Muscle layer of duodenum (tissue), 2 donors: ENCODE measurements at regions not wholly inside any gene's neighbourhood (a gene's known extent, or its start where the extent isn't known, plus 50 kb on each side); places are given as distances from the start of the nearest gene placed in this dataset.
"Not testable (repeated sequence)": the region's sequence is repeated elsewhere in the genome, so short reads cannot be mapped to it uniquely, and the experiment has no call there.

Experiments used
- H3K27ac ChIP-seq: one replicate; pipeline ENCODE4 v1.7.0; 2013; ENCODE audit warnings: mild to moderate bottlenecking, low read length
- H3K27me3 ChIP-seq: one replicate; pipeline ENCODE4 v1.7.0; 2013; ENCODE audit warnings: low read depth, mild to moderate bottlenecking, control low read depth, low read length
- H3K36me3 ChIP-seq, 2 donors: one replicate each; pipeline ENCODE4 v1.7.0; 2013; ENCODE audit warnings: low read length in 2 of 2, control low read depth in 1 of 2, mild to moderate bottlenecking in 1 of 2; ENCODE audit not compliant: insufficient read depth in 2 of 2, control insufficient read depth in 1 of 2
- H3K4me1 ChIP-seq, 2 donors: one replicate each; pipeline ENCODE4 v1.7.0; 2013; ENCODE audit warnings: low read length in 2 of 2, mild to moderate bottlenecking in 2 of 2, control low read depth in 1 of 2, moderate library complexity in 1 of 2; ENCODE audit not compliant: insufficient read depth in 2 of 2, control insufficient read depth in 1 of 2
- H3K4me3 ChIP-seq, 2 donors: one replicate each; pipeline ENCODE4 v1.7.0; 2013; ENCODE audit warnings: low read length in 2 of 2, low read depth in 1 of 2, mild to moderate bottlenecking in 1 of 2
- H3K9me3 ChIP-seq, 2 donors: one replicate each; pipeline ENCODE4 v1.7.0; 2013; ENCODE audit warnings: low read length in 2 of 2, control low read depth in 1 of 2, mild to moderate bottlenecking in 1 of 2; ENCODE audit not compliant: control insufficient read depth in 1 of 2
- donor health status: healthy.

- H3K27ac ChIP-seq = no peak overlapping the region
- H3K27me3 ChIP-seq = no peaks in the 10 kb centered on the region
- H3K4me3 ChIP-seq = no peak overlapping the region
- no peaks in the 10 kb centered on the region for H3K9me3 ChIP-seq
- no peaks in the 10 kb centered on the region for H3K4me1 ChIP-seq
- H3K36me3 ChIP-seq = no peaks in the 10 kb centered on the region
These were observed 253.6 kb downstream of the HAPSTR1 start for GRCh38 chr16:9345046-9345445.

GRCh38 chr16:9345880-9346279 is 254.4 kb downstream of the HAPSTR1 start:
- Histone ChIP-seq H3K4me3 (no peak overlapping the region), H3K4me1 (no peaks in the 10 kb centered on the region), H3K27ac (no peak overlapping the region), H3K36me3 (no peaks in the 10 kb centered on the region), H3K9me3 (no peaks in the 10 kb centered on the region), H3K27me3 (no peaks in the 10 kb centered on the region)

GRCh38 chr16:9348912-9349311 is 257.5 kb downstream of the HAPSTR1 start:
- Histone ChIP-seq H3K4me1 (no peaks in the 10 kb centered on the region), H3K9me3 (no peaks in the 10 kb centered on the region), H3K27me3 (no peaks in the 10 kb centered on the region), H3K4me3 (no peak overlapping the region), H3K27ac (no peak overlapping the region), H3K36me3 (no peaks in the 10 kb centered on the region)

- H3K9me3 ChIP-seq, H3K27me3 ChIP-seq, H3K4me1 ChIP-seq, H3K27ac ChIP-seq, H3K36me3 ChIP-seq, H3K4me3 ChIP-seq: not testable (repeated sequence)
These were observed 258.0 kb downstream of the HAPSTR1 start for GRCh38 chr16:9349373-9349960.

GRCh38 chr16:9350119-9350799 is 258.8 kb downstream of the HAPSTR1 start:
- H3K27me3 ChIP-seq, H3K36me3 ChIP-seq, H3K4me3 ChIP-seq, H3K4me1 ChIP-seq, H3K27ac ChIP-seq, H3K9me3 ChIP-seq: not testable (repeated sequence)

GRCh38 chr16:9351440-9351839 is 260.0 kb downstream of the HAPSTR1 start:
- no peak overlapping the region for H3K27ac ChIP-seq
- H3K4me1 ChIP-seq = no peaks in the 10 kb centered on the region
- no peaks in the 10 kb centered on the region for H3K9me3 ChIP-seq
- no peaks in the 10 kb centered on the region for H3K36me3 ChIP-seq
- H3K27me3 ChIP-seq = no peaks in the 10 kb centered on the region
- H3K4me3 ChIP-seq = no peak overlapping the region

GRCh38 chr16:9351841-9352434 is 260.5 kb downstream of the HAPSTR1 start:
- H3K27me3 ChIP-seq = no peaks in the 10 kb centered on the region
- no peak overlapping the region for H3K27ac ChIP-seq
- H3K36me3 ChIP-seq = no peaks in the 10 kb centered on the region
- no peak overlapping the region for H3K4me3 ChIP-seq
- H3K4me1 ChIP-seq = no peaks in the 10 kb centered on the region
- H3K9me3 ChIP-seq = no peaks in the 10 kb centered on the region

- H3K4me1 ChIP-seq = no peaks in the 10 kb centered on the region
- H3K27ac ChIP-seq = no peak overlapping the region
- no peaks in the 10 kb centered on the region for H3K36me3 ChIP-seq
- H3K9me3 ChIP-seq = peaks cover 0 to 2% of the 10 kb centered on the region in 2 donors
- no peak overlapping the region for H3K4me3 ChIP-seq
- H3K27me3 ChIP-seq = no peaks in the 10 kb centered on the region
These were observed 266.4 kb downstream of the HAPSTR1 start for GRCh38 chr16:9357829-9358228.

- peaks cover 0 to 4% of the 10 kb centered on the region in 2 donors for H3K4me1 ChIP-seq
- peaks cover 4% of the 10 kb centered on the region for H3K27me3 ChIP-seq
- H3K36me3 ChIP-seq = no peaks in the 10 kb centered on the region
- peaks cover 0 to 2% of the 10 kb centered on the region in 2 donors for H3K9me3 ChIP-seq
- H3K4me3 ChIP-seq = no peak overlapping the region
- H3K27ac ChIP-seq = no peak overlapping the region
These were observed 268.6 kb downstream of the HAPSTR1 start for GRCh38 chr16:9360075-9360474.

- H3K4me1 ChIP-seq = peaks cover 0 to 5% of the 10 kb centered on the region in 2 donors
- no peaks in the 10 kb centered on the region for H3K36me3 ChIP-seq
- H3K4me3 ChIP-seq = no peak overlapping the region
- H3K27ac ChIP-seq = no peak overlapping the region
- peaks cover 4% of the 10 kb centered on the region for H3K27me3 ChIP-seq
- H3K9me3 ChIP-seq = peaks cover 0 to 2% of the 10 kb centered on the region in 2 donors
These were observed 270.6 kb downstream of the HAPSTR1 start for GRCh38 chr16:9362050-9362449.

- peaks cover 0 to 2% of the 10 kb centered on the region in 2 donors for H3K9me3 ChIP-seq
- H3K27me3 ChIP-seq = peaks cover 4% of the 10 kb centered on the region
- H3K4me3 ChIP-seq = no peak overlapping the region
- no peaks in the 10 kb centered on the region for H3K36me3 ChIP-seq
- H3K4me1 ChIP-seq = peaks cover 0 to 5% of the 10 kb centered on the region in 2 donors
- no peak overlapping the region for H3K27ac ChIP-seq
These were observed 271.2 kb downstream of the HAPSTR1 start for GRCh38 chr16:9362604-9363003.
